ENCODE measurements at regions not wholly inside any gene's neighbourhood (a gene's known extent, or its start where the extent isn't known, plus 50 kb on each side); places are given as distances from the start of the nearest gene placed in this dataset.
"Not testable (repeated sequence)": the region's sequence is repeated elsewhere in the genome, so short reads cannot be mapped to it uniquely, and the experiment has no call there.

GRCh38 chr3:150271591-150271960 is 136.5 kb upstream of the TSC22D2 start:
- no peaks in the 10 kb centered on the region for H3K27me3 ChIP-seq (ENCODE audit: insufficient read depth, low read depth)
- no peak overlapping the region for H2AFZ ChIP-seq (ENCODE audit: low read depth)

GRCh38 chr3:150270883-150271590 is 137.1 kb upstream of the TSC22D2 start:
- Histone ChIP-seq H3K36me3 (ENCODE audit: insufficient read depth) (no peaks in the 10 kb centered on the region), H3K4me3 (IDR thresholded peaks at IDR 0.05; ENCODE audit: insufficient read depth, low read depth, low read length) (no peak overlapping the region)

More at GRCh38 chr3:150271591-150271960, 136.5 kb upstream of the TSC22D2 start:
- Histone ChIP-seq H3K36me3 (ENCODE audit: insufficient read depth) (no peaks in the 10 kb centered on the region), H3K27ac (no peak overlapping the region), H3K79me2 (ENCODE audit: insufficient read depth, low read depth) (no peaks in the 10 kb centered on the region), H3K4me1 (ENCODE audit: low read depth, poor library complexity, severe bottlenecking) (no peaks in the 10 kb centered on the region), H3K9ac (no peak overlapping the region), H4K20me1 (ENCODE audit: insufficient read depth) (no peaks in the 10 kb centered on the region), H3K4me2 (no peak overlapping the region), H3K4me3 (IDR thresholded peaks at IDR 0.05; ENCODE audit: insufficient read depth, low read depth, low read length) (no peak overlapping the region)
- TF ChIP-seq CTCF (conservative IDR thresholded peaks at IDR 0.05; ENCODE audit: low read depth, low read length), result no peak

GRCh38 chr3:150270444-150270843 is 137.7 kb upstream of the TSC22D2 start:
- not testable (repeated sequence) for H3K36me3 ChIP-seq (ENCODE audit: insufficient read depth); H3K4me1 ChIP-seq (ENCODE audit: low read depth, poor library complexity, severe bottlenecking); H3K79me2 ChIP-seq (ENCODE audit: insufficient read depth, low read depth); H3K4me2 ChIP-seq; H4K20me1 ChIP-seq (ENCODE audit: insufficient read depth); H3K9ac ChIP-seq; H3K27me3 ChIP-seq (ENCODE audit: insufficient read depth, low read depth); H3K27ac ChIP-seq; H3K4me3 ChIP-seq (IDR thresholded peaks at IDR 0.05; ENCODE audit: insufficient read depth, low read depth, low read length); H2AFZ ChIP-seq (ENCODE audit: low read depth)

More at GRCh38 chr3:150270883-150271590, 137.1 kb upstream of the TSC22D2 start:
- Histone ChIP-seq H4K20me1 (ENCODE audit: insufficient read depth) (no peaks in the 10 kb centered on the region), H3K9ac (no peak overlapping the region), H2AFZ (ENCODE audit: low read depth) (no peak overlapping the region), H3K27me3 (ENCODE audit: insufficient read depth, low read depth) (no peaks in the 10 kb centered on the region), H3K4me1 (ENCODE audit: low read depth, poor library complexity, severe bottlenecking) (no peaks in the 10 kb centered on the region), H3K79me2 (ENCODE audit: insufficient read depth, low read depth) (no peaks in the 10 kb centered on the region), H3K27ac (no peak overlapping the region), H3K4me2 (no peak overlapping the region)
- no peak for TF ChIP-seq CTCF (conservative IDR thresholded peaks at IDR 0.05; ENCODE audit: low read depth, low read length)

- Histone ChIP-seq H3K9ac (no peak overlapping the region), H3K79me2 (ENCODE audit: insufficient read depth, low read depth) (no peaks in the 10 kb centered on the region), H3K27me3 (ENCODE audit: insufficient read depth, low read depth) (no peaks in the 10 kb centered on the region), H3K27ac (no peak overlapping the region), H3K4me2 (no peak overlapping the region), H2AFZ (ENCODE audit: low read depth) (no peak overlapping the region), H3K4me3 (IDR thresholded peaks at IDR 0.05; ENCODE audit: insufficient read depth, low read depth, low read length) (no peak overlapping the region), H3K36me3 (ENCODE audit: insufficient read depth) (no peaks in the 10 kb centered on the region), H3K4me1 (ENCODE audit: low read depth, poor library complexity, severe bottlenecking) (no peaks in the 10 kb centered on the region), H4K20me1 (ENCODE audit: insufficient read depth) (no peaks in the 10 kb centered on the region)
- no peak for TF ChIP-seq CTCF (conservative IDR thresholded peaks at IDR 0.05; ENCODE audit: low read depth, low read length)
Observed at GRCh38 chr3:150269526-150269925, 138.6 kb upstream of the TSC22D2 start.

Measured in KMS-11 (cell line).